K562 (cell line): ENCODE measurements at regions not wholly inside any gene's neighbourhood (a gene's known extent, or its start where the extent isn't known, plus 50 kb on each side); places are given as distances from the start of the nearest gene placed in this dataset.

Source experiments
- ATAC-seq: fragments of 200-7000 bp; cut with Tn5 transposase; 3 replicates; pipeline ENCODE4 v1.9.1; 2020; ENCODE audit warnings: moderate library complexity
- BruUV-seq: library from RNA; stranded (reverse); fragments of 400-500 nt; replicated peaks from 2 replicates; lab custom pipeline; 2021; lab: Mats Ljungman, UMichigan
- CTCF ChIA-PET: fragments of 300-600 bp; formaldehyde crosslinking; extraction: SDS; loops from one replicate; lab custom pipeline; 2021; ENCODE audit warnings: low intra/inter-chr PET ratio; lab: Yijun Ruan, JAX
- POLR2A ChIA-PET: fragments of 300-600, 350-650 bp; sonication (Branson Sonifier 250); formaldehyde crosslinking; extraction: SDS; loops from one replicate; lab custom pipeline; 2021; ENCODE audit warnings: antibody characterized with exemption, inconsistent platforms; lab: Yijun Ruan, JAX
- DNase-seq, 4 experiments: peaks; one replicate each; pipeline versions ENCODE4 v3.0.0 to v3.0.0-alpha.2; 2011 to 2018; ENCODE audit warnings: low spot score in 3 of 4, mixed read lengths in 3 of 4; ENCODE audit errors: extremely low read depth in 1 of 4
- FAIRE-seq: peaks from 2 replicates; lab custom pipeline; 2011; peaks lifted over from hg19 to GRCh38; lab: Jason Lieb, UNC
- H2AFZ ChIP-seq: 2 replicates; pipeline ENCODE4 v1.6.0; 2011; ENCODE audit warnings: low read depth, low read length, control low read depth, inconsistent platforms
- H3K27ac ChIP-seq: fragments of 200-600 bp; 3 replicates; pipeline ENCODE4 v1.8.0; 2011; ENCODE audit warnings: low read depth, mild to moderate bottlenecking, control low read depth, inconsistent platforms, low read length, moderate library complexity, mixed read lengths; ENCODE audit errors: extremely low read depth
- H3K27me3 ChIP-seq, 2 experiments: fragments of 300-600 bp in 1 of 2; 2 replicates in 1 of 2; 3 replicates in 1 of 2; pipeline versions ENCODE4 v1.6.0 to v1.8.0; 2011; ENCODE audit warnings: inconsistent platforms in 2 of 2, low read length in 2 of 2, mild to moderate bottlenecking in 1 of 2, mixed read lengths in 1 of 2, moderate library complexity in 1 of 2; ENCODE audit not compliant: control insufficient read depth in 2 of 2, insufficient read depth in 2 of 2
- H3K36me3 ChIP-seq: fragments of 300-600 bp; 3 replicates; pipeline ENCODE4 v1.8.0; 2011; ENCODE audit warnings: mild to moderate bottlenecking, low read length, inconsistent platforms; ENCODE audit not compliant: control insufficient read depth, insufficient read depth
- H3K4me1 ChIP-seq, 2 experiments: fragments of 200-600 bp in 1 of 2; replicated peaks in 1 of 2; 2 replicates in 1 of 2; 3 replicates in 1 of 2; pipeline versions ENCODE4 v1.5.1 to v1.8.0; 2011; ENCODE audit warnings: inconsistent platforms in 2 of 2, low read length in 2 of 2, mild to moderate bottlenecking in 1 of 2, mixed read lengths in 1 of 2, moderate library complexity in 1 of 2; ENCODE audit not compliant: control insufficient read depth in 2 of 2, insufficient read depth in 2 of 2
- H3K4me2 ChIP-seq: 2 replicates; pipeline ENCODE4 v1.6.1; 2011; ENCODE audit warnings: low read length, control low read depth, inconsistent platforms, mixed read lengths; ENCODE audit not compliant: insufficient read depth
- H3K4me3 ChIP-seq: fragments of 200-600 bp; sonication (generic), shearing (Covaris generic); 2 replicates; pipeline ENCODE4 v1.5.1; 2016; ENCODE audit warnings: control low read depth, inconsistent platforms
- H3K79me2 ChIP-seq: fragments of 200-600 bp; 3 replicates; pipeline ENCODE4 v1.8.0; 2011; ENCODE audit warnings: low read length, inconsistent platforms; ENCODE audit not compliant: control insufficient read depth, insufficient read depth
- H3K9ac ChIP-seq, 2 experiments: 2 replicates each; pipeline versions ENCODE4 v1.6.0 to v1.6.1; 2011; ENCODE audit warnings: low read depth in 2 of 2, low read length in 2 of 2, control low read depth in 1 of 2, inconsistent platforms in 1 of 2, mild to moderate bottlenecking in 1 of 2, mixed read lengths in 1 of 2; ENCODE audit not compliant: insufficient read depth in 1 of 2
- H3K9me1 ChIP-seq: one replicate; pipeline ENCODE4 v1.6.0; 2011; ENCODE audit warnings: inconsistent platforms, mild to moderate bottlenecking, low read length, moderate library complexity; ENCODE audit not compliant: control insufficient read depth, insufficient read depth
- H3K9me3 ChIP-seq: replicated peaks from 2 replicates; pipeline ENCODE4 v1.5.1; 2011; ENCODE audit warnings: low read depth, low read length, inconsistent platforms; ENCODE audit not compliant: control insufficient read depth, insufficient read depth
- H4K20me1 ChIP-seq: replicated peaks from 2 replicates; pipeline ENCODE4 v1.6.1; 2011; ENCODE audit warnings: low read length, inconsistent platforms, mixed read lengths; ENCODE audit not compliant: control insufficient read depth, insufficient read depth
- ARID3A ChIP-seq: IDR thresholded peaks from 2 replicates; pipeline ENCODE4 v1.6.1; 2012; ENCODE audit warnings: low read depth, low read length, improper control_type of control experiment, borderline replicate concordance
- BCL6 ChIP-seq: fragments of 250-450 bp; sonication (Bioruptor Pico); IDR thresholded peaks from 2 replicates; pipeline ENCODE4 v1.4.0; 2020
- BRD9 ChIP-seq: fragments of 450-650 bp; IDR thresholded peaks from 2 replicates; pipeline ENCODE4 v1.6.1; 2018; ENCODE audit warnings: low read depth; ENCODE audit not compliant: partially characterized antibody
- CTBP1 ChIP-seq: fragments of 450-650 bp; IDR thresholded peaks from 2 replicates; pipeline ENCODE4 v1.6.1; 2016; ENCODE audit warnings: borderline replicate concordance
- CTCF ChIP-seq, 3 experiments: IDR thresholded peaks in 2 of 3; conservative IDR thresholded peaks in 1 of 3; 2 replicates each; pipeline ENCODE4 v1.5.1; 2011 to 2012; ENCODE audit warnings: low read length in 3 of 3, mild to moderate bottlenecking in 3 of 3, control low read depth in 2 of 3, improper control_type of control experiment in 1 of 3, inconsistent platforms in 1 of 3, low read depth in 1 of 3, mixed read lengths in 1 of 3, moderate library complexity in 1 of 3; ENCODE audit not compliant: insufficient read depth in 2 of 3
- ETV6 ChIP-seq, 3 experiments: fragments of 150-350 bp in 1 of 3; sonication (generic) in 1 of 3; formaldehyde crosslinking in 1 of 3; IDR thresholded peaks; 2 replicates each; pipeline versions ENCODE4 v1.6.1 to v1.8.0; 2014 to 2022; ENCODE audit warnings: borderline replicate concordance in 2 of 3, low read depth in 2 of 3, antibody characterized with exemption in 1 of 3, low read length in 1 of 3, mild to moderate bottlenecking in 1 of 3, missing genetic modification reagents in 1 of 3
- FOXJ3 ChIP-seq: sonication (generic); formaldehyde crosslinking; IDR thresholded peaks from 2 replicates; pipeline ENCODE4 v1.4.0; 2020; ENCODE audit warnings: mild to moderate bottlenecking, missing genetic modification reagents
- NFE2 ChIP-seq: IDR thresholded peaks from 2 replicates; pipeline ENCODE4 v1.6.1; 2014; ENCODE audit warnings: antibody characterized with exemption, low read depth
- PURB ChIP-seq: sonication (generic); formaldehyde crosslinking; IDR thresholded peaks from 2 replicates; pipeline ENCODE4 v1.9.0; 2021; ENCODE audit warnings: low read depth, mild to moderate bottlenecking, missing genetic modification reagents
- RAD21 ChIP-seq, 2 experiments: fragments of 250-450 bp in 1 of 2; fragments of 450-650 bp in 1 of 2; sonication (Bioruptor Pico) in 1 of 2; formaldehyde crosslinking in 1 of 2; IDR thresholded peaks in 1 of 2; conservative IDR thresholded peaks in 1 of 2; 2 replicates each; pipeline versions ENCODE4 v1.4.0 to v1.8.0; 2020 to 2022; ENCODE audit warnings: mild to moderate bottlenecking in 2 of 2, moderate library complexity in 1 of 2
- SMC3 ChIP-seq: conservative IDR thresholded peaks from 2 replicates; pipeline ENCODE4 v1.6.1; 2011; ENCODE audit warnings: low read depth, low read length, improper control_type of control experiment; ENCODE audit not compliant: insufficient read depth
- XRCC4 ChIP-seq: IDR thresholded peaks from one replicate; pipeline ENCODE4 v1.6.1; 2011; ENCODE audit not compliant: insufficient read depth, insufficient read length; ENCODE audit errors: extremely low read depth
- ZBTB26 ChIP-seq: fragments of 450-650 bp; formaldehyde crosslinking; IDR thresholded peaks from 2 replicates; pipeline ENCODE4 v1.4.0; 2022; ENCODE audit warnings: missing genetic modification characterization
- ZNF217 ChIP-seq: sonication (generic); formaldehyde crosslinking; IDR thresholded peaks from 2 replicates; pipeline ENCODE4 v1.8.0; 2022; ENCODE audit warnings: mild to moderate bottlenecking, missing genetic modification reagents
- ZNF347 ChIP-seq: fragments of 450-650 bp; formaldehyde crosslinking; IDR thresholded peaks from 2 replicates; pipeline ENCODE4 v1.4.0; 2020; ENCODE audit warnings: low read depth, mild to moderate bottlenecking, moderate library complexity
- ZNF408 ChIP-seq: fragments of 250-450 bp; sonication (Bioruptor Pico); IDR thresholded peaks from 2 replicates; pipeline ENCODE4 v1.4.0; 2020; ENCODE audit warnings: low read depth, mild to moderate bottlenecking, moderate library complexity
- ZNF589 ChIP-seq: fragments of 200-800 bp; sonication (Bioruptor generic); IDR thresholded peaks from 2 replicates; pipeline ENCODE4 v1.6.1; 2016; ENCODE audit warnings: low read depth, missing genetic modification characterization, missing compliant biosample characterization
- ZNF699 ChIP-seq: fragments of 250-450 bp; sonication (Bioruptor Pico); IDR thresholded peaks from 2 replicates; pipeline ENCODE4 v1.8.0; 2021; ENCODE audit warnings: mild to moderate bottlenecking, moderate library complexity; ENCODE audit not compliant: insufficient replicate concordance
- ZSCAN32 ChIP-seq: fragments of 450-650 bp; formaldehyde crosslinking; IDR thresholded peaks from 2 replicates; pipeline ENCODE4 v1.4.0; 2020; ENCODE audit warnings: mild to moderate bottlenecking, moderate library complexity
- in situ Hi-C: fragments of 300-500 bp; cut with MboI; formaldehyde crosslinking; loops from 4 replicates; pipeline ENCODE4 v1.15.0; 2018; ENCODE audit warnings: inconsistent platforms, mixed read lengths
- intact Hi-C: fragments of 100-400 bp; cut with micrococcal nuclease; formaldehyde crosslinking; loops from 2 replicates; pipeline ENCODE4 v1.14.2; 2022

GRCh38 chr13:99028890-99029289, 51.0 kb upstream of the DOCK9 start:
- H4K20me1 ChIP-seq: no peaks in the 10 kb centered on the region
- H3K4me1 ChIP-seq: no peaks in the 10 kb centered on the region; a peak in 2 of 5 replicates
- H3K9me1 ChIP-seq: no peaks in the 10 kb centered on the region
- ChIA-PET CTCF (no interaction called here), POLR2A (no interaction called here)
- peaks cover 19% of the 10 kb centered on the region for H3K79me2 ChIP-seq
- H3K4me2 ChIP-seq: no peak overlapping the region
- FAIRE-seq: no peak
- no peaks in the 10 kb centered on the region for H3K36me3 ChIP-seq
- in situ Hi-C loops: no loop called here
- DNase-seq: peak; percentile 22 to 60 (median 30)
- no peak overlapping the region for H2AFZ ChIP-seq
- no peak overlapping the region for H3K4me3 ChIP-seq
- H3K27ac ChIP-seq: no peak overlapping the region
- ATAC-seq: peak; percentile 84
- H3K27me3 ChIP-seq: no peaks in the 10 kb centered on the region
- H3K9ac ChIP-seq: no peak overlapping the region
- intact Hi-C loops: loop anchor here (2.0 to 10.0 kb wide), 2 partner anchors 50 to 134 kb away; no protein-coding TSS in a partner anchor
- no TSS peak for BruUV-seq
- H3K9me3 ChIP-seq: no peaks in the 10 kb centered on the region
- TF ChIP-seq ETV6 (IDR thresholded peaks at IDR 0.05; ENCODE audit: borderline replicate concordance in 1 of 2, low read depth in 2 of 2, low read length in 1 of 2) (no peak), ETV6 (CRISPR knock-in tag; IDR thresholded peaks at IDR 0.05; ENCODE audit: borderline replicate concordance) (no peak), BCL6 (CRISPR knock-in tag) (no peak), ZNF347 (CRISPR knock-in tag) (no peak), ZNF408 (no peak), RAD21 (CRISPR knock-in tag; conservative IDR thresholded peaks at IDR 0.05 in 1 of 2, IDR thresholded peaks at IDR 0.05 in 1 of 2) (peak in 1 of 2 experiments; percentile 61; a peak in 2 of 4 replicates), PURB (CRISPR knock-in tag) (no peak), NFE2 (no peak), ZNF217 (CRISPR knock-in tag) (no peak), CTCF (IDR thresholded peaks at IDR 0.05 in 2 of 3, conservative IDR thresholded peaks at IDR 0.05 in 1 of 3; ENCODE audit: insufficient read depth in 2 of 3, low read depth in 1 of 3, low read length in 3 of 3) (peak; percentile 53 to 62 (median 54)), SMC3 (no peak), ZNF699 (CRISPR knock-in tag) (no peak), ZBTB26 (CRISPR knock-in tag) (no peak), XRCC4 (no peak), ARID3A (no peak), CTBP1 (no peak), BRD9 (no peak), ZSCAN32 (CRISPR knock-in tag) (no peak), ZNF589 (no peak), FOXJ3 (CRISPR knock-in tag) (no peak)
